NCI-H146 treated with DMSO at 0.1 percent for 48 hours (cell line): ENCODE measurements at regions not wholly inside any gene's neighbourhood (a gene's known extent, or its start where the extent isn't known, plus 50 kb on each side); places are given as distances from the start of the nearest gene placed in this dataset.
"Not testable (repeated sequence)": the region's sequence is repeated elsewhere in the genome, so short reads cannot be mapped to it uniquely, and the experiment has no call there.

Experiments
- DNase-seq: peaks from one replicate; lab custom pipeline; 2025; ENCODE audit not compliant: unreplicated experiment; lab: John Stamatoyannopoulos, UW

- peak; percentile 13 for DNase-seq
Observed at GRCh38 chr6:93848031-93848742, 428.8 kb upstream of the EPHA7 start.

DNA sequence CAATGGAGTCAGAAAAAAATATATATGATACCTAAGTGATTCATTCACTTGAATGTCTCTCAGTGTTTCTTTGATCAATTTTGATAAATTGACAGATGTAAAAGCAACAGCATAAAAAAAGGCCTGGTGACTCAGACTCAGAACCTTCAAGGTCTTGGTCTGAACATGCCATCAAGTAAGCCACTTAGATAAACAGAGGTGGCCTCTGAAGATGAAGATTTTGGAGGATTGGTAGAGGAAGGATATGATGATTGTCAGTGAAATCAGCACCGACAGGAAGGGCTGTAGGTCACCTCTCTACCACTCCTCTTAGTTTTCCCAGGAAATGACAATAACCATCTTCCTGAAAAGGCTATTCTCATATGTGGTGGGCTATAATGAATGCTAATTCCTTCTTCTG lies 422.8 kb upstream of the EPHA7 start:
- DNase-seq: no peak

GRCh38 chr6:93835451-93836145 lies 416.2 kb upstream of the EPHA7 start:
- DNase-seq: not testable (repeated sequence)

- DNase-seq: not testable (repeated sequence)
Observed at GRCh38 chr6:93835026-93835425, 415.7 kb upstream of the EPHA7 start.

GRCh38 chr6:93833326-93833725 lies 414.0 kb upstream of the EPHA7 start:
- DNase-seq: not testable (repeated sequence)

DNA sequence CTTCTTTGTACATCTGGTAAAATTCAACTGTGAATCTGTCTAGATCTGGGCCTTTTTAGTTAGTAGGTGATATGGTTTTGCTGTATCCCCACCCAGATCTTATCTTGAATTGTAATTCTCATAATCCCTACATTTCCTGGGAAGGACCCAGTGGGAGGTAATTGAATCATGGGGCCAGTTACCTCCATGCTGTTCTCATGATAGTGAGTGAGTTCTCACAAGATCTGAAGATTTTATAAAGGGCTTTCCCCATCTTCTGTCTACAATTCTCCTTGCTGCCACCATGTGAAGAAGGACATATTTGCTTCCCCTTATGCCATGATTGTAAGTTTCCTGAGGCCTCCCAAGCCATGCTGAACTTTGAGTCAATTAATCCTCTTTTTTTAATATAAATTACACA lies 410.4 kb upstream of the EPHA7 start:
- not testable (repeated sequence) for DNase-seq

GRCh38 chr6:93829009-93829408 lies 409.6 kb upstream of the EPHA7 start:
- no peak for DNase-seq

DNA sequence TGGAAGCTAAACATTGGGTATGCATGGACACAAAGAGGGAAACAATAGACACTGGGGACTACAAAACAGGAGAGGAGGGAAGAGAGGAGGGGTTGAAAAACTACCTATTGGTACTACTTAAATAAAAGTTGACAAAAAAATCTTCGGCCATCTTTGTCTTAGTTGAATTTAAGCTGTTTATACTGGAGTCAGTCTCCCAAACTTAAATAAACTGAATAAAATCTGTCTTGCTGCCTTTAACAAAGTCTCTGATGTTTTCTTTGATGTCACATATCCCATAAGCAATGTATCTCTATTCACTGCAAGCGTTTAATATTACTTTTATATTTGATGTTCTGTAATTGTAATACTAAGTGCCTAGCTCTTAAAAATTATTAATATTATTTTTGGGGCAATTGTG lies 409.2 kb upstream of the EPHA7 start:
- DNase-seq: no peak

DNA sequence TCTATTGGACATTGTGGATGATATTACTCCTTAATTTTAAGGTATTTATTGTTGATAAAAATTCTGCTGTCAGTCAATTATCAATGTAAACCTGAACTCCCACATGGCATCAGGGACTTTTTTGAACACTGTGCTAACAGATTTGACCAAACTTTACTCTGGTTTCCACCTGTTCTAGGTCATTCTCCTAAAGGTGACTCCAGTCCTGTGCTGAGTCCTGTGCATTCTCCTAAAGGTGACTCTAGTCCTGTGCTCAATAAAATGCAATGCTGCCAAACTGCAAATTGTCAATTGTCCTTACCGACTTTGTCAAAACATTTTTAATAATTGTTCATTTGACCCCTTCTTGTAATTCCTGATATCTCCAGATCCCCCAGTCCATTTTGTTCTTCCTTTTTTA lies 408.4 kb upstream of the EPHA7 start:
- DNase-seq: no peak

GRCh38 chr6:93825950-93826349 lies 406.6 kb upstream of the EPHA7 start:
- DNase-seq: no peak

- DNase-seq: no peak
Observed at GRCh38 chr6:93823489-93823888, 404.1 kb upstream of the EPHA7 start.

- no peak for DNase-seq
Observed at GRCh38 chr6:93822434-93823265, 403.3 kb upstream of the EPHA7 start.

GRCh38 chr6:93821953-93822352 lies 402.6 kb upstream of the EPHA7 start:
- no peak for DNase-seq

DNA sequence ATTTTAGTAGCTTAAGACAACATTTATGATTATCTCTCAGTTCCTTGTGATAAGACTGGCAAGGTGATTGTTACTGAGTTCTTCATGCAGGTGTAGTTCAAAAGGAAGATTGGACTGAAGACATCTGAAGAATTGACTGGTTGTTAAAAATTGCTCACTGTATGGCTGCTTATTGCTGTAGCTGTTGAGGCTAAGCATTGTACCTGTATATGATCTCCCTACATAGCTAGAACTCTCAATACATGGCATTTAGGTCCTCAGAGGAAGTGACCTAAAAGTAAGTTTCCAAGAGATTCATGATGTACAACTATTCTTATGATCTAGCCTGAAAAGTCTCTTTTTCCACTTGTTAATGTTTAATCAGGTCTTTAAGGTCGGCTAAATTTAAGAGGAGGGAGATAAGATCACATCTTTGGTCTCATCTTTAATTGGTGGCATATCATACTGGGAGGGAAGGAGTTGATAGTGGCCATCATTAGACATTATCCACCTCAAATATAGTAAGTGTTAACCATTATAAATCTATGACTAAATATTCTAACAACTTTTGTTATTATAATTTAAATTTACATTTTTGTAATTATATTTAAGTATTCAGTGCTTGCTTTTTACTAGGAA lies 401.2 kb upstream of the EPHA7 start:
- DNase-seq: no peak

DNA sequence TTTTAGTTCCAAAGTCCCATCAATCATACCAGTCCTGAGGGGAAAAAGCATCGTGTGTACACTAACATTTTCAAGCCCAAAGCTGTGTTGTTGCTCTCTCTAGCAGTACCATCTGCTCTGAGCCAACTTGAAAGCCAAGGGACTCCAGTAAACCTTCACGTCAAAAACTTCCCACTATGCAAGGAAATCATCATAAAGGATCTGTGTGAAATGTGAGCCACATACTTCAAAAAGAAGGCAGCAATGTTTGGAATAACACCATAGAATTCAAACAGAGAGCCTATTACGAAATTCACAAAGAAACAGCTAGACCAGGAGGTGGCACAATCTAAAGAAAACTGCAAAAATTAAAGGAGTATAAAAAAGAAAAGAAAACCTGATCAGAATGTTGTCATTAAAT lies 399.8 kb upstream of the EPHA7 start:
- DNase-seq: no peak

GRCh38 chr6:93817937-93818336 lies 398.6 kb upstream of the EPHA7 start:
- no peak for DNase-seq

GRCh38 chr6:93806409-93807270 lies 387.3 kb upstream of the EPHA7 start:
- DNase-seq: no peak

GRCh38 chr6:93801101-93801847 lies 381.9 kb upstream of the EPHA7 start:
- DNase-seq: no peak

DNA sequence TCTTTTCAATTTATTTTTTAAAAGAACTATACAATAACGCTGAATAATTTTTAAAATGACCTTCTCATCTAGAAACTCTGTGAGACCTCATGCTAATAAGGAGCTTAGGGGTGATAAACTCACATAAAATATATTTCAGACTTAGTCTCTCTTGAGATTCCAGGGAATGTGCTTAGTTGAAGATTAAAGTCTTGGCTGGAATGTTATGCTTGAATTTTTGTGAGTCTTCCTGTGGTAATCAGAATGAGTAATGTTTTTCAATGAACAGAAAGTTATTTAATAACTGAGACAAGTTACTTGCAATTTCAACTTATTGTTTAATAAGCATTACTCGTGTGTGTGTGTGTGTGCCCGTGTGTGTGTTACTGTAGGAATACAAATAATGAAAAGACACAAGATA lies 379.9 kb upstream of the EPHA7 start:
- DNase-seq: no peak

DNA sequence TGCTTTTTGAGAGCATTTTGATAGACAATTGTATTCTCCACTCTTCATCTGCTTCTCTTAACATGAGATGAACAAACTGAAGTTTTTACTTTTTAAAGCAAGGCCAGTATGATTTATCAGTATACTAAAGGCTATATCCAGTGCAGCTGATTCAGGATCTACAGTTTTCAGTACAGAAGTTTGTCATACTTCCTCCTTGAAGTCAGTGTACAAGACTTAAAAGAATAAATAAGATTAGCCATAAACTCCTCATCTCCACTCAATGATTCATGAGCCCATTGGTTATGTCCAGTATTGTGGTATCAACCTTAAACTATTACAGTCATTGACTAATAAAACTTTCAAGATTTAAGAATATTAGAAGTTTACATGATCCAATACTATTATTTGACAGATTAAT lies 374.8 kb upstream of the EPHA7 start:
- no peak for DNase-seq
